ENCODE measurements at regions not wholly inside any gene's neighbourhood (a gene's known extent, or its start where the extent isn't known, plus 50 kb on each side); places are given as distances from the start of the nearest gene placed in this dataset.

GRCh38 chr16:76970087-76970744 is 220.8 kb upstream of the MON1B start:
- TF ChIP-seq CTCF (IDR thresholded peaks at IDR 0.05), result no peak
- TF ChIP-seq NR1H2 (CRISPR knock-in tag; IDR thresholded peaks at IDR 0.05), result no peak
- TF ChIP-seq NR3C1 (CRISPR knock-in tag; conservative IDR thresholded peaks at IDR 0.05; ENCODE audit: low read depth), result no peak
- TF ChIP-seq ZBTB43 (CRISPR knock-in tag; IDR thresholded peaks at IDR 0.05), result no peak
- TF ChIP-seq CREM (CRISPR knock-in tag; IDR thresholded peaks at IDR 0.05), result no peak
- no peak for TF ChIP-seq RORB (CRISPR knock-in tag; IDR thresholded peaks at IDR 0.05)
- no peak for TF ChIP-seq IRF2 (CRISPR knock-in tag; IDR thresholded peaks at IDR 0.05; ENCODE audit: borderline replicate concordance, low read depth)
- no peak for TF ChIP-seq ZMAT4 (CRISPR knock-in tag; IDR thresholded peaks at IDR 0.05)

Measured in WTC11 (cell line).